ENCODE measurements at regions not wholly inside any gene's neighbourhood (a gene's known extent, or its start where the extent isn't known, plus 50 kb on each side); places are given as distances from the start of the nearest gene placed in this dataset.

DNA sequence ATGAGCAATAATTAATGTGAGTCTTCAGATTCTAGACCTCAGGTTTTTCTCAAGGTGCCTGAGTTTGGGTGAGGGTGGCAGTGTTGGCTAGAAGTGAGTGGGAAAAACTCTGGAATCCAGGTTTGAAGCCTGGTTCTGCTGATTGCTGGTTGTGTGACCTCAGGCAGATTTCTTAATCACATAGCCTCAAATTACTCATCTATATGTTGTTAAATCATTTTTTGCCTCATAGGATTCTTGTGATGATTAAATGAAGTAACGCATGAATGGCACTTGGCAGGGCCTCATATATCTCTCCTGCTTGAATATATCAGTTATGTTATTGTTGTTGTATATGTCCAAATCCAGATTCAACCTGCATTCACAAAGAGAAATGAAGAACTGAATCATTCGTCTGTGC, 60.5 kb downstream of the NR2F2 start:
- H3K27ac ChIP-seq (ENCODE audit: low read length), result no peak overlapping the region
- H3K4me1 ChIP-seq (ENCODE audit: control insufficient read depth in 1 of 2, insufficient read depth in 2 of 2, low read length in 2 of 2), result no peaks in the 10 kb centered on the region
- no peaks in the 10 kb centered on the region for H3K9me3 ChIP-seq (ENCODE audit: control insufficient read depth in 1 of 2, low read length in 2 of 2)
- H3K27me3 ChIP-seq (ENCODE audit: low read depth, low read length), result no peaks in the 10 kb centered on the region
- no peak overlapping the region for H3K4me3 ChIP-seq (ENCODE audit: low read depth in 1 of 2, low read length in 2 of 2)
- H3K36me3 ChIP-seq (ENCODE audit: control insufficient read depth in 1 of 2, insufficient read depth in 2 of 2, low read length in 2 of 2), result no peaks in the 10 kb centered on the region

DNA sequence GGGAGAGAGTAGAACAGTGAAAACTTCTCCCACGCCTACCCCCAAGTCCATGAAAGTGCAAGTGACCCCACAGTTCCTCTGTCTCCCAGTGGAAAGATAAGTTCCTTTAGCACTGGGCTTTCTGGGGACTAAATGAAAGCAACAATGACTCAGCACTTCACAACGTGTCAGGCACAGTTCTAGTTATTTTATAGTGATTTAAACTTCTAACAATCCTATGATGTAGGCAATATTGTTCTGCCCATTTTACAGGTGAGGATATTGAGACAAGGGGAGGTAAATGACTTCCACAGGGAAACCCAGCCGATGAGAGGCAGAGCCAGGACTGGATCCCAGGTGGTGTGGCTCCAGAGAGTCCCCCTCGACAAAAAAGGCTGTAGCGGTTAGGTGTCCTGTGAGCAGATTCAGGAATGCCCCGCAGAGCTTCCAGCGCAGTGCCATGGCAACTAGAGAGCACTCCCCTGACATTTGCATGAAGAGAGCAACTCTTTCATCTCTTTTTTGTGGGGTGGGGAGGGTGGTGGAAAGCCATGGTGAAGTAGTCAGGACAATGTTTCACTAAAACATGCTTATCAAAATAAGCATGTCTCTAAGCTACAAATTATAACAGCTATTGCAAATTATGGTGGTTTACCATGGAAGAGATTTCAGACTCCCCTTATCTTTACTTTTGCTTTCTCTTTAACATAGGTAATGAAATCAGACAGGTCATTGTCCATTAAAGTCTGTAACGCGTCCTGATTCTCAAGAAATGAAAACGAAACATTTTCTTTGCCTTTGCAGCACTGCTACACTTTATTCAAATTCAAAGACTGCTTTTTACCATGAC, 62.1 kb downstream of the NR2F2 start:
- no peaks in the 10 kb centered on the region for H3K4me1 ChIP-seq (ENCODE audit: control insufficient read depth in 1 of 2, insufficient read depth in 2 of 2, low read length in 2 of 2)
- no peak overlapping the region for H3K27ac ChIP-seq (ENCODE audit: low read length)
- no peaks in the 10 kb centered on the region for H3K36me3 ChIP-seq (ENCODE audit: control insufficient read depth in 1 of 2, insufficient read depth in 2 of 2, low read length in 2 of 2)
- H3K9me3 ChIP-seq (ENCODE audit: control insufficient read depth in 1 of 2, low read length in 2 of 2), result no peaks in the 10 kb centered on the region
- H3K27me3 ChIP-seq (ENCODE audit: low read depth, low read length), result no peaks in the 10 kb centered on the region
- H3K4me3 ChIP-seq (ENCODE audit: low read depth in 1 of 2, low read length in 2 of 2), result no peak overlapping the region

DNA sequence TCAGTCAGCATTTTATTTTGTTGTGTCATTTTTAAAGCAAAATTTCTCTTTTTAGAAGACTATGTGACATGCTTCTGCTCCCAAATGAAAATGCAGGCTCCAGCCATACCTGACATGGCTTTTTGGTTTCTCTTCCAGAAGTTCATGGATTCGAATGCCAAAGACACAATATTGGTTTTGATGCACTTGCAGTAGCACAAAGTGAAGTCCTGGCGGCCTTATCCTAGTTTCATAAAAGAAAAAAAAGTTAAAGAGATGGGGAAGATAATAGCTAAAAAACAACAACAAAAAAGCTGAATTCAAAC, 62.7 kb downstream of the NR2F2 start:
- Histone ChIP-seq H3K27me3 (ENCODE audit: low read depth, low read length) (no peaks in the 10 kb centered on the region), H3K4me3 (ENCODE audit: low read depth in 1 of 2, low read length in 2 of 2) (no peak overlapping the region), H3K4me1 (ENCODE audit: control insufficient read depth in 1 of 2, insufficient read depth in 2 of 2, low read length in 2 of 2) (no peaks in the 10 kb centered on the region), H3K27ac (ENCODE audit: low read length) (no peak overlapping the region), H3K36me3 (ENCODE audit: control insufficient read depth in 1 of 2, insufficient read depth in 2 of 2, low read length in 2 of 2) (no peaks in the 10 kb centered on the region), H3K9me3 (ENCODE audit: control insufficient read depth in 1 of 2, low read length in 2 of 2) (no peaks in the 10 kb centered on the region)

DNA sequence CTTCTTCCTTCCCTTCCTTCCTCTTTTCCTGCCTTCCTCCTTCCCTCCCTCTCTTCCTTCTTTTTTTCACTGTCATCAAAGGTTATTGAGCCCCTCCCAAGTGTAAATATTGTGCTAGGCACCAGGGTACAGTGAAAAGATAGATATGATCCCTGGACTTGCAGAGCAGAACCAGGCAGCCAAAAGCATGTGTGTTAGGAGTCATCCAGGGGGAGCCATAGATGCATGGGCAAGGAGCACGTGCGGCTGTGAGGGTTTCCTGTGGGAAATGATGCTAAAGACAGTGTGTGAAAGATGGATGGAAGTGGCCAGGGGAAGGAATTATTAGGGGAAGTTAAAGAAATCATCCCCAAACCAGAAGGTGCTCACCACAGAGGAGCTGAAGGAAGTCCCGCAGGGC, 65.2 kb downstream of the NR2F2 start:
- Histone ChIP-seq H3K27ac (ENCODE audit: low read length) (no peak overlapping the region), H3K4me3 (ENCODE audit: low read depth in 1 of 2, low read length in 2 of 2) (no peak overlapping the region), H3K36me3 (ENCODE audit: control insufficient read depth in 1 of 2, insufficient read depth in 2 of 2, low read length in 2 of 2) (no peaks in the 10 kb centered on the region)

DNA sequence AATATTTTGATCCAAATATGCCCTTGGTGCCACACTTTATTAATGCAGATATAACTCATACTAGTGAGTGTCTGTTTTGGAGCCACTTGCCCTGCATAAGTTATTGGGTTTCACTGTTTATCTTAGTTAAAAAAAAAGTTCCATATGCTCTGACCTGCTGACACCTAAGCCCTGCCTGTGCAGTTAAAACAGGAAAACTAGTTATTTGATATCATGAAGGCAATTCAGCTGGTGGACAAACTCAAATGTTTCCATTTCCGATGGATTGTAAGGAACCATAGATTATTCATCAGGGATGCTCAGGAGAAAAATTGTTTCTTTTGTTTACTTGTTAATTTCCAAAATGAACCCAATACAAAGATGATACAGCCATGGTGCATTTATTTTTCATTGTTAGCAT, 68.3 kb downstream of the NR2F2 start:
- no peaks in the 10 kb centered on the region for H3K27me3 ChIP-seq (ENCODE audit: low read depth, low read length)
- H3K9me3 ChIP-seq (ENCODE audit: control insufficient read depth in 1 of 2, low read length in 2 of 2), result no peaks in the 10 kb centered on the region
- H3K4me1 ChIP-seq (ENCODE audit: control insufficient read depth in 1 of 2, insufficient read depth in 2 of 2, low read length in 2 of 2), result no peaks in the 10 kb centered on the region
- H3K4me3 ChIP-seq (ENCODE audit: low read depth in 1 of 2, low read length in 2 of 2), result no peak overlapping the region
- H3K27ac ChIP-seq (ENCODE audit: low read length), result no peak overlapping the region
- H3K36me3 ChIP-seq (ENCODE audit: control insufficient read depth in 1 of 2, insufficient read depth in 2 of 2, low read length in 2 of 2), result no peaks in the 10 kb centered on the region

More for the DNA sequence above, 65.2 kb downstream of the NR2F2 start:
- Histone ChIP-seq H3K27me3 (ENCODE audit: low read depth, low read length) (no peaks in the 10 kb centered on the region), H3K9me3 (ENCODE audit: control insufficient read depth in 1 of 2, low read length in 2 of 2) (no peaks in the 10 kb centered on the region), H3K4me1 (ENCODE audit: control insufficient read depth in 1 of 2, insufficient read depth in 2 of 2, low read length in 2 of 2) (no peaks in the 10 kb centered on the region)

DNA sequence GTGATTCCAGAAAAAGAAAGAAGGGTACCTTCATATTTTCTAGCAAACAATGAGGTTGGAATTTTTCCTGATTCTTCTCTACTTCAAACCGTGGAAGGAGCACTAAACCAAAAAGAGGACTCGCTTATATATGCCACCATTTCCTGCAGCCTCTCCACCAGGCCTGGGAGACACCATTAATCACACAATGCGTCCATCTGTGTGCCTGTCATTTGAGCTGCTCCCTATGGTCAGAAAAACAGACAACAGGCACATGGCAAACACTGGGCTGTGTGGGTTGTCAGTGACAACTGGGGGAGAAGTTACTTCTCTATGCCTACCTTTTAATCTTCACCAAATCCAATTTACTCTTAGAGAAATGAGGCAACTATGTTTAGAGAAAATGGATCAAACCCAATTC, 71.9 kb downstream of the NR2F2 start:
- Histone ChIP-seq H3K27me3 (ENCODE audit: low read depth, low read length) (no peaks in the 10 kb centered on the region), H3K4me3 (ENCODE audit: low read depth in 1 of 2, low read length in 2 of 2) (no peak overlapping the region), H3K9me3 (ENCODE audit: control insufficient read depth in 1 of 2, low read length in 2 of 2) (no peaks in the 10 kb centered on the region), H3K36me3 (ENCODE audit: control insufficient read depth in 1 of 2, insufficient read depth in 2 of 2, low read length in 2 of 2) (no peaks in the 10 kb centered on the region), H3K4me1 (ENCODE audit: control insufficient read depth in 1 of 2, insufficient read depth in 2 of 2, low read length in 2 of 2) (no peaks in the 10 kb centered on the region), H3K27ac (ENCODE audit: low read length) (no peak overlapping the region)

DNA sequence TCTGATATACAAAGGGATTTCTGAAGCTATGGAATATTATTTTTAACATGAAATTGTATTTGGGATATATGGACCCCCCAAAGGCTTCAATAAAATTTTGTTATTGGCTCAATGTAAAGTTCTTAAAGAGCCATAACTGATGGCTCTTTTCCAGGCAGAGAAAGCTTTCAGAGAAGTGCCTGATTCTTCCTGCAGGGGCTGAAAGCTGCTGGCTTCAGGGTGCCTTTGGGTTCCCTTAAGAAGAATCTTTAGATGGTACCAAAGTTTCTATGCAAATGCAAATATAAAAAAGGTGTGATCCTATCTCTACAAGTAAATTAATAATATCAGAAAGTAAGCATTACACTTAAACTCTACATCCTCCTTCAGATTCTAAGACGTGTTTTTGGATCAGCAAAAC, 72.6 kb downstream of the NR2F2 start:
- Histone ChIP-seq H3K36me3 (ENCODE audit: control insufficient read depth in 1 of 2, insufficient read depth in 2 of 2, low read length in 2 of 2) (no peaks in the 10 kb centered on the region), H3K27ac (ENCODE audit: low read length) (no peak overlapping the region), H3K9me3 (ENCODE audit: control insufficient read depth in 1 of 2, low read length in 2 of 2) (no peaks in the 10 kb centered on the region), H3K27me3 (ENCODE audit: low read depth, low read length) (no peaks in the 10 kb centered on the region), H3K4me1 (ENCODE audit: control insufficient read depth in 1 of 2, insufficient read depth in 2 of 2, low read length in 2 of 2) (no peaks in the 10 kb centered on the region), H3K4me3 (ENCODE audit: low read depth in 1 of 2, low read length in 2 of 2) (no peak overlapping the region)

DNA sequence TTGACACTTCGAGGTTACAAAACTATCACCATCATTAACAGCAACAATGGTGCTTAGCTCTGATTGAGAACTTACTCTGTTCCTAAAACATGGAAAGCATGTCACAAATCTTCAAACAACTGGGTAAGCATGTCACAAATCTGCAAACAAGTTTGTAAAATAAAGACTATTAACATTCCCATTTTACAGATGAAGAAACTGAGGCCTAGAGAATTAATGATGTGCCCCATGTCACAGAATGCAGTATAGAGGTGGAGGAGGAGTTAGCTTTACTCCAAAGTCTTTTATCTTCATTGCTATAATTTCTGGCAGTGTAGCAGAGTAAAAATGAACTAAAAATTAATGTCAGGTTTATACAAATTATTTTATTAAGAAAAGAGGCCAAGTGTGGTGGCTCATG, 73.4 kb downstream of the NR2F2 start:
- Histone ChIP-seq H3K4me3 (ENCODE audit: low read depth in 1 of 2, low read length in 2 of 2) (no peak overlapping the region), H3K27ac (ENCODE audit: low read length) (no peak overlapping the region), H3K4me1 (ENCODE audit: control insufficient read depth in 1 of 2, insufficient read depth in 2 of 2, low read length in 2 of 2) (peaks cover 0 to 5% of the 10 kb centered on the region in 2 donors), H3K9me3 (ENCODE audit: control insufficient read depth in 1 of 2, low read length in 2 of 2) (no peaks in the 10 kb centered on the region), H3K36me3 (ENCODE audit: control insufficient read depth in 1 of 2, insufficient read depth in 2 of 2, low read length in 2 of 2) (no peaks in the 10 kb centered on the region), H3K27me3 (ENCODE audit: low read depth, low read length) (peaks cover 6% of the 10 kb centered on the region)

DNA sequence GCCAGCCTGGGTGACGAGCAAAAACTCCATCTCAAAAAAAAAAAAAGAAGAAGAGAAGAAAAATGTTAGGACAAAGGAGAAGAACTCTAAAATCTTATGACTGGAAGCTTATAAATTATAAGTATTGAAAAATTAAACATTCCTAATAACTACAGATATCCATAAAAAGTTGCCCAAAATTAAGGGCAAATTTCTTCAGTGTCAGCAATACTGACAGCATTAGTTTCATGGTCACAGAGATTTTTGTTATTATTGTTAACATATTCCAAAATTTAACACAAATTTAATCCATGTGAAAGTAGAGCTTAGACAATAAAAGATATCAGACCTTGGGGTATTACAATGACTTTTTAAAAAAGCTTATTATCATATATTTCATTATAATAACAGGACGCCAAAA, 74.1 kb downstream of the NR2F2 start:
- Histone ChIP-seq H3K27me3 (ENCODE audit: low read depth, low read length) (peaks cover 12% of the 10 kb centered on the region), H3K9me3 (ENCODE audit: control insufficient read depth in 1 of 2, low read length in 2 of 2) (no peaks in the 10 kb centered on the region), H3K4me1 (ENCODE audit: control insufficient read depth in 1 of 2, insufficient read depth in 2 of 2, low read length in 2 of 2) (peaks cover 0 to 11% of the 10 kb centered on the region in 2 donors), H3K27ac (ENCODE audit: low read length) (no peak overlapping the region), H3K36me3 (ENCODE audit: control insufficient read depth in 1 of 2, insufficient read depth in 2 of 2, low read length in 2 of 2) (no peaks in the 10 kb centered on the region), H3K4me3 (ENCODE audit: low read depth in 1 of 2, low read length in 2 of 2) (no peak overlapping the region)

DNA sequence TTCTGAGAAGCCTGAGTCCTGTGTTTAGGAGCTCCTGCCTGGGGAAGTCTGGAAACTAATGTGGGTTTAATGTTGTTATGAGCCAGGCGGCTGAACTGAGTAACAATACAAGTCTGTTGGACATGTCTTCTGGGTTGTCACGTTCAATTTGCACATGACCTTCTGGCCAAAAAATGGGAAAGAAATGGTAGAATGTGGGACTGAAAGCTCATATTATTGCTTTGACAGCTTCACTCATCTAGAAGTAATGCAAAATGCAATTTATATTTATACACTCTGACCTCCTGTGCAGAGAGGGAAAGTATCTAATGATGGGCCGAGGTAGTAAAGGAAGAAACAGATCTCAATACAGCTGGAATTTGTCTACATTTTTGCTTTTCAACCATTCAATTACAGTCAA, 75.8 kb downstream of the NR2F2 start:
- H3K9me3 ChIP-seq (ENCODE audit: control insufficient read depth in 1 of 2, low read length in 2 of 2), result no peaks in the 10 kb centered on the region
- H3K27ac ChIP-seq (ENCODE audit: low read length), result no peak overlapping the region
- H3K4me3 ChIP-seq (ENCODE audit: low read depth in 1 of 2, low read length in 2 of 2), result no peak overlapping the region
- peaks cover 0 to 11% of the 10 kb centered on the region in 2 donors for H3K4me1 ChIP-seq (ENCODE audit: control insufficient read depth in 1 of 2, insufficient read depth in 2 of 2, low read length in 2 of 2)
- peaks cover 26% of the 10 kb centered on the region for H3K27me3 ChIP-seq (ENCODE audit: low read depth, low read length)
- H3K36me3 ChIP-seq (ENCODE audit: control insufficient read depth in 1 of 2, insufficient read depth in 2 of 2, low read length in 2 of 2), result no peaks in the 10 kb centered on the region

DNA sequence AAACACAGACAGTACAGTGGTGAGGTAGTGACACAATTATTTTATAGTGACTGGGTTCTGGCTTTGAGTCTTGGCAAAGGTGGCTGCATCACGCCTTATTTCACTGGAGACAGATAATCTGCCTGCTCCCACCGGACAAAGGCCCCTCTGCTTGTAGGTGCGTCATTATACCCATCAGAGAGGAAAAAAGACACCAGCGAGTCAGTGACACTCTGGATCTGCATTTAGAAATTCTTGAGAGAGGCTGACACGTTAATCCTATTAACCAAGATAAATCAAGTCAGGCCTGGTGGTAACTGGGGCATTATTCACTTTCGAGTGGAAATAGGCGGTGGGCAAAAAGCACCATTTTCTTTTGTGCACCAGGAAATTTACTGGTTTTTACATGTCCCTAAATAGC, 76.2 kb downstream of the NR2F2 start:
- H3K9me3 ChIP-seq (ENCODE audit: control insufficient read depth in 1 of 2, low read length in 2 of 2), result no peaks in the 10 kb centered on the region
- peaks cover 0 to 11% of the 10 kb centered on the region in 2 donors for H3K4me1 ChIP-seq (ENCODE audit: control insufficient read depth in 1 of 2, insufficient read depth in 2 of 2, low read length in 2 of 2)
- H3K27ac ChIP-seq (ENCODE audit: low read length), result no peak overlapping the region
- peaks cover 30% of the 10 kb centered on the region for H3K27me3 ChIP-seq (ENCODE audit: low read depth, low read length)
- H3K36me3 ChIP-seq (ENCODE audit: control insufficient read depth in 1 of 2, insufficient read depth in 2 of 2, low read length in 2 of 2), result no peaks in the 10 kb centered on the region
- H3K4me3 ChIP-seq (ENCODE audit: low read depth in 1 of 2, low read length in 2 of 2), result no peak overlapping the region

DNA sequence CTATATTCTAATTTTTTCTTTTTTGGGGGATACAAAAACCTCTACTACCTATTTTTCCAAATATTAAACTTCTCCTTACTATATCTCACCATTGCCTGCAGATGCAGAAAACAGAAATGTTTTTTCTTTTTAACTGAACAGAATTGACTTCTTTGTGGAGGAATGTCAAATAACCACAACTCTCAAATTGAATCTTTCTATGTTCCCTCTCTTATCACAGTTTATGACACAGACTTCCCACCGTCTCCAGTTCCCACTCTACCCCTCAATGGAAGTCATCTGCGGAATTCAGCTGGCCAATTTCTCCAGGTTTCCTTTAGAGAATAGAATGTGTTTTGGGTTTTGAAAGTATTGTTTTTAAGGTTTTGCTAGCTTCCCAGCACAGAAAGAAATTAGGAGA, 77.0 kb downstream of the NR2F2 start:
- no peak overlapping the region for H3K27ac ChIP-seq (ENCODE audit: low read length)
- H3K27me3 ChIP-seq (ENCODE audit: low read depth, low read length), result peaks cover 37% of the 10 kb centered on the region
- peaks cover 0 to 11% of the 10 kb centered on the region in 2 donors for H3K4me1 ChIP-seq (ENCODE audit: control insufficient read depth in 1 of 2, insufficient read depth in 2 of 2, low read length in 2 of 2)
- H3K36me3 ChIP-seq (ENCODE audit: control insufficient read depth in 1 of 2, insufficient read depth in 2 of 2, low read length in 2 of 2), result no peaks in the 10 kb centered on the region
- H3K4me3 ChIP-seq (ENCODE audit: low read depth in 1 of 2, low read length in 2 of 2), result no peak overlapping the region
- no peaks in the 10 kb centered on the region for H3K9me3 ChIP-seq (ENCODE audit: control insufficient read depth in 1 of 2, low read length in 2 of 2)
